Prostate gland (tissue), 2 donors: ENCODE measurements at regions not wholly inside any gene's neighbourhood (a gene's known extent, or its start where the extent isn't known, plus 50 kb on each side); places are given as distances from the start of the nearest gene placed in this dataset.

Source experiments
- DNase-seq: peaks from one replicate; pipeline ENCODE4 v3.0.0-alpha.2; 2019; ENCODE audit warnings: low spot score
- H3K27ac ChIP-seq, 2 donors: fragments of 200-600 bp; sonication (generic); 2 replicates each; pipeline ENCODE4 v1.5.1; 2017 to 2019
- H3K27me3 ChIP-seq: fragments of 200-600 bp; sonication (generic); replicated peaks from 2 replicates; pipeline ENCODE4 v1.5.1; 2019; ENCODE audit not compliant: insufficient read depth
- H3K36me3 ChIP-seq, 2 donors: fragments of 200-600 bp; sonication (generic); 1 replicate in 1 of 2; 2 replicates in 1 of 2; pipeline versions ENCODE4 v1.5.1 to v1.8.1; 2017 to 2019
- H3K4me1 ChIP-seq: fragments of 200-600 bp; sonication (generic); replicated peaks from 2 replicates; pipeline ENCODE4 v1.5.1; 2019
- H3K4me3 ChIP-seq, 2 donors: fragments of 200-600 bp; sonication (generic); 2 replicates each; pipeline ENCODE4 v1.5.1; 2017 to 2019
- H3K9me3 ChIP-seq: fragments of 200-600 bp; sonication (generic); 2 replicates; pipeline ENCODE4 v1.5.1; 2017
- CTCF ChIP-seq, 4 experiments: fragments of 200-600 bp in 2 of 4; fragments of 450-650 bp in 2 of 4; sonication (generic) in 2 of 4; IDR thresholded peaks; 1 replicate in 3 of 4; 2 replicates in 1 of 4; pipeline ENCODE4 v1.5.1; 2016 to 2019; ENCODE audit warnings: antibody characterized with exemption in 4 of 4, mild to moderate bottlenecking in 2 of 4, moderate library complexity in 2 of 4
- POLR2A ChIP-seq: fragments of 450-650 bp; IDR thresholded peaks from one replicate; pipeline ENCODE4 v1.6.1; 2016; ENCODE audit warnings: antibody characterized with exemption, mild to moderate bottlenecking
- POLR2AphosphoS5 ChIP-seq: sonication (generic); formaldehyde crosslinking; IDR thresholded peaks from one replicate; pipeline ENCODE4 v1.6.1; 2017; ENCODE audit warnings: antibody characterized with exemption
- WGBS: methylation state at CpG from one replicate; pipeline ENCODE4 v1.1.5; 2018; 5-methylcytosine and 5-hydroxymethylcytosine counted together
- intact Hi-C: fragments of 100-400 bp; cut with DNase I; formaldehyde crosslinking; loops from one replicate; pipeline ENCODE4 v1.14.2; 2022

- Histone ChIP-seq H3K36me3 (no peaks in the 10 kb centered on the region), H3K27ac (no peak overlapping the region), H3K4me1 (no peaks in the 10 kb centered on the region), H3K27me3 (no peaks in the 10 kb centered on the region), H3K9me3 (no peaks in the 10 kb centered on the region), H3K4me3 (no peak overlapping the region)
- intact Hi-C loops: no loop called here
- WGBS: 56% methylated on average over 5 of the region's 5 CpGs
- TF ChIP-seq CTCF (IDR thresholded peaks at IDR 0.05): no peak
- no peak for TF ChIP-seq POLR2AphosphoS5
- no peak for TF ChIP-seq POLR2A
- no peak for DNase-seq
These were observed 269.2 kb downstream of the PDCD6IP start for GRCh38 chr3:34067536-34068051.

- TF ChIP-seq POLR2A (no peak), CTCF (IDR thresholded peaks at IDR 0.05) (no peak), POLR2AphosphoS5 (no peak)
- intact Hi-C loops: no loop called here
- Histone ChIP-seq H3K9me3 (no peaks in the 10 kb centered on the region), H3K27me3 (no peaks in the 10 kb centered on the region), H3K36me3 (no peaks in the 10 kb centered on the region), H3K4me1 (no peaks in the 10 kb centered on the region), H3K27ac (no peak overlapping the region), H3K4me3 (no peak overlapping the region)
- 92% methylated on average over 7 of the region's 7 CpGs for WGBS
- no peak for DNase-seq
These were observed 270.1 kb downstream of the PDCD6IP start for GRCh38 chr3:34068505-34068904.

GRCh38 chr3:34070831-34071585, 272.6 kb downstream of the PDCD6IP start:
- no peak for TF ChIP-seq CTCF (IDR thresholded peaks at IDR 0.05)
- no peak for TF ChIP-seq POLR2AphosphoS5
- no peak for TF ChIP-seq POLR2A
- WGBS: 81% methylated on average over 6 of the region's 6 CpGs
- Histone ChIP-seq H3K4me3 (no peak overlapping the region), H3K27me3 (no peaks in the 10 kb centered on the region), H3K36me3 (no peaks in the 10 kb centered on the region), H3K27ac (no peak overlapping the region), H3K4me1 (no peaks in the 10 kb centered on the region), H3K9me3 (no peaks in the 10 kb centered on the region)
- no peak for DNase-seq
- intact Hi-C loops: no loop called here

GRCh38 chr3:34072297-34072696, 273.9 kb downstream of the PDCD6IP start:
- Histone ChIP-seq H3K36me3 (no peaks in the 10 kb centered on the region), H3K4me1 (no peaks in the 10 kb centered on the region), H3K4me3 (no peak overlapping the region), H3K9me3 (no peaks in the 10 kb centered on the region), H3K27me3 (no peaks in the 10 kb centered on the region), H3K27ac (no peak overlapping the region)
- no peak for DNase-seq
- WGBS: 93% methylated on average over 2 of the region's 2 CpGs
- TF ChIP-seq POLR2A: no peak
- TF ChIP-seq CTCF (IDR thresholded peaks at IDR 0.05): no peak
- no peak for TF ChIP-seq POLR2AphosphoS5
- intact Hi-C loops: no loop called here

GRCh38 chr3:34073111-34073510, 274.7 kb downstream of the PDCD6IP start:
- Histone ChIP-seq H3K27ac (no peak overlapping the region), H3K36me3 (no peaks in the 10 kb centered on the region), H3K9me3 (no peaks in the 10 kb centered on the region), H3K4me3 (no peak overlapping the region), H3K4me1 (no peaks in the 10 kb centered on the region), H3K27me3 (no peaks in the 10 kb centered on the region)
- TF ChIP-seq POLR2AphosphoS5: no peak
- no peak for TF ChIP-seq CTCF (IDR thresholded peaks at IDR 0.05)
- TF ChIP-seq POLR2A: no peak
- intact Hi-C loops: no loop called here
- DNase-seq: no peak
